Stomach smooth muscle (tissue), 2 donors: ENCODE measurements at regions not wholly inside any gene's neighbourhood (a gene's known extent, or its start where the extent isn't known, plus 50 kb on each side); places are given as distances from the start of the nearest gene placed in this dataset.
"Not testable (repeated sequence)": the region's sequence is repeated elsewhere in the genome, so short reads cannot be mapped to it uniquely, and the experiment has no call there.

Experiments used
- H3K27ac ChIP-seq: one replicate; pipeline ENCODE4 v1.7.0; 2013; ENCODE audit warnings: mild to moderate bottlenecking, low read length, inconsistent platforms
- H3K27me3 ChIP-seq, 2 donors: one replicate each; pipeline ENCODE4 v1.7.0; 2013; ENCODE audit warnings: low read length in 2 of 2; ENCODE audit not compliant: insufficient read depth in 2 of 2, control insufficient read depth in 1 of 2
- H3K36me3 ChIP-seq, 2 donors: one replicate each; pipeline ENCODE4 v1.7.0; 2013; ENCODE audit warnings: low read length in 2 of 2; ENCODE audit not compliant: control insufficient read depth in 2 of 2, insufficient read depth in 2 of 2
- H3K4me1 ChIP-seq: one replicate; pipeline ENCODE4 v1.7.0; 2013; ENCODE audit warnings: low read length; ENCODE audit not compliant: control insufficient read depth, insufficient read depth
- H3K4me3 ChIP-seq, 2 donors: one replicate each; pipeline ENCODE4 v1.7.0; 2013; ENCODE audit warnings: low read length in 2 of 2
- H3K9ac ChIP-seq, 2 donors: one replicate each; pipeline ENCODE4 v1.7.0; 2013; ENCODE audit warnings: low read length in 2 of 2, mild to moderate bottlenecking in 1 of 2
- H3K9me3 ChIP-seq, 2 donors: one replicate each; pipeline ENCODE4 v1.7.0; 2013; ENCODE audit warnings: low read length in 2 of 2; ENCODE audit not compliant: control insufficient read depth in 2 of 2
- donor health status: healthy.
- donor health status: Pancreatic carcinoma.

- H3K27me3 ChIP-seq, H3K36me3 ChIP-seq, H3K4me3 ChIP-seq, H3K9ac ChIP-seq, H3K27ac ChIP-seq, H3K9me3 ChIP-seq: not testable (repeated sequence)
- peaks cover 30% of the 10 kb centered on the region for H3K4me1 ChIP-seq
These were observed 123.2 kb upstream of the RMP24 start for GRCh38 chr18:35849241-35849640.

GRCh38 chr18:35851286-35851970, 121.1 kb upstream of the RMP24 start:
- no peaks in the 10 kb centered on the region for H3K36me3 ChIP-seq
- peaks cover 41% of the 10 kb centered on the region for H3K4me1 ChIP-seq
- H3K27ac ChIP-seq, result peak overlapping the region; percentile 82
- H3K27me3 ChIP-seq, result no peaks in the 10 kb centered on the region
- H3K4me3 ChIP-seq, result peak overlapping the region in 1 of 2 donors; percentile 24
- H3K9ac ChIP-seq, result no peak overlapping the region
- no peaks in the 10 kb centered on the region for H3K9me3 ChIP-seq

GRCh38 chr18:35852786-35853185, 119.7 kb upstream of the RMP24 start:
- H3K27ac ChIP-seq, result peak overlapping the region; percentile 82
- peak overlapping the region in 1 of 2 donors; percentile 24 for H3K4me3 ChIP-seq

GRCh38 chr18:35854095-35854494, 118.4 kb upstream of the RMP24 start:
- Histone ChIP-seq H3K27ac (peak overlapping the region; percentile 82), H3K27me3 (no peaks in the 10 kb centered on the region), H3K4me1 (peaks cover 41% of the 10 kb centered on the region), H3K36me3 (no peaks in the 10 kb centered on the region), H3K4me3 (peak overlapping the region in 1 of 2 donors; percentile 40), H3K9me3 (peaks cover 0 to 3% of the 10 kb centered on the region in 2 donors), H3K9ac (no peak overlapping the region)

More at GRCh38 chr18:35852786-35853185, 119.7 kb upstream of the RMP24 start:
- H3K9me3 ChIP-seq, result peaks cover 0 to 3% of the 10 kb centered on the region in 2 donors
- no peaks in the 10 kb centered on the region for H3K27me3 ChIP-seq
- peaks cover 41% of the 10 kb centered on the region for H3K4me1 ChIP-seq
- no peaks in the 10 kb centered on the region for H3K36me3 ChIP-seq
- no peak overlapping the region for H3K9ac ChIP-seq

GRCh38 chr18:35856178-35856577, 116.3 kb upstream of the RMP24 start:
- H3K9ac ChIP-seq, result no peak overlapping the region
- no peak overlapping the region for H3K27ac ChIP-seq
- peaks cover 0 to 3% of the 10 kb centered on the region in 2 donors for H3K9me3 ChIP-seq
- peaks cover 41% of the 10 kb centered on the region for H3K4me1 ChIP-seq
- no peaks in the 10 kb centered on the region for H3K36me3 ChIP-seq
- H3K4me3 ChIP-seq, result no peak overlapping the region
- H3K27me3 ChIP-seq, result no peaks in the 10 kb centered on the region

GRCh38 chr18:35856721-35857120, 115.8 kb upstream of the RMP24 start:
- H3K9ac ChIP-seq, H3K4me3 ChIP-seq, H3K27me3 ChIP-seq, H3K36me3 ChIP-seq, H3K27ac ChIP-seq, H3K9me3 ChIP-seq: not testable (repeated sequence)
- H3K4me1 ChIP-seq, result peaks cover 36% of the 10 kb centered on the region

- not testable (repeated sequence) for H3K27me3 ChIP-seq, H3K9me3 ChIP-seq, H3K4me3 ChIP-seq, H3K36me3 ChIP-seq, H3K27ac ChIP-seq, H3K9ac ChIP-seq
- peaks cover 33% of the 10 kb centered on the region for H3K4me1 ChIP-seq
These were observed 114.9 kb upstream of the RMP24 start for GRCh38 chr18:35857581-35857980.

GRCh38 chr18:35861367-35862118, 110.9 kb upstream of the RMP24 start:
- Histone ChIP-seq H3K9me3 (peaks cover 0 to 3% of the 10 kb centered on the region in 2 donors), H3K27ac (peak overlapping the region; percentile 55), H3K9ac (peak overlapping the region in 1 of 2 donors; percentile 36), H3K4me3 (no peak overlapping the region), H3K36me3 (no peaks in the 10 kb centered on the region), H3K4me1 (peaks cover 6% of the 10 kb centered on the region), H3K27me3 (no peaks in the 10 kb centered on the region)

GRCh38 chr18:35862119-35862640, 110.3 kb upstream of the RMP24 start:
- peak overlapping the region in 1 of 2 donors; percentile 36 for H3K9ac ChIP-seq
- H3K4me3 ChIP-seq, result no peak overlapping the region
- no peaks in the 10 kb centered on the region for H3K36me3 ChIP-seq
- H3K4me1 ChIP-seq, result peaks cover 6% of the 10 kb centered on the region
- no peaks in the 10 kb centered on the region for H3K27me3 ChIP-seq
- H3K27ac ChIP-seq, result peak overlapping the region; percentile 55
- H3K9me3 ChIP-seq, result no peaks in the 10 kb centered on the region

GRCh38 chr18:35864916-35865315, 107.6 kb upstream of the RMP24 start:
- H3K4me1 ChIP-seq, result peaks cover 6% of the 10 kb centered on the region
- no peak overlapping the region for H3K27ac ChIP-seq
- no peaks in the 10 kb centered on the region for H3K36me3 ChIP-seq
- H3K27me3 ChIP-seq, result no peaks in the 10 kb centered on the region
- no peaks in the 10 kb centered on the region for H3K9me3 ChIP-seq
- no peak overlapping the region for H3K9ac ChIP-seq
- H3K4me3 ChIP-seq, result no peak overlapping the region

- no peaks in the 10 kb centered on the region for H3K27me3 ChIP-seq
- H3K4me1 ChIP-seq, result no peaks in the 10 kb centered on the region
- no peak overlapping the region for H3K4me3 ChIP-seq
- no peaks in the 10 kb centered on the region for H3K36me3 ChIP-seq
- H3K27ac ChIP-seq, result no peak overlapping the region
- no peak overlapping the region for H3K9ac ChIP-seq
- H3K9me3 ChIP-seq, result no peaks in the 10 kb centered on the region
These were observed 103.6 kb upstream of the RMP24 start for GRCh38 chr18:35868915-35869314.
